ENCODE measurements at regions not wholly inside any gene's neighbourhood (a gene's known extent, or its start where the extent isn't known, plus 50 kb on each side); places are given as distances from the start of the nearest gene placed in this dataset.

DNA sequence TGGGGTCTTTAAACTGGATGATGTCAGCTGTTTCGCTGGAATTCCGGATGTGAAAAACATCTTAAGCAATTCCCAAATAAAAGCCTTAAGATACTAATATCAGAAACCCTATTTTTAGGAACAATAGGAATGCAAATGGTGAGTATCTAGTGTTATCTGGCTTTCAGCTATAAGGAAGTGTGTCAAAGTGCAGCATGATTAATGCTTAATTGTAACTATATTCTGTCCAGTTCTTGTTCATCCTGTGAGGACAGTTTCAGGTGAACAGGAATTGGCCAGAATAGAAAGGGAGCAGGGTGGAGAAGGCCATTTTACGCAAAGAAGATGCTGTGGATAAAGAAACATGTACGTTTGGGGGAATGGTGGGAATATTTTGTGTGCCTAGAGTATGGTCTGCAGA lies 108.2 kb downstream of the RASSF10 start:
- no peak overlapping the region for H3K9ac ChIP-seq (ENCODE audit: low read depth in 2 of 2, low read length in 2 of 2)
- no peak for TF ChIP-seq CTCF (IDR thresholded peaks at IDR 0.05)
- no peak overlapping the region for H3K27ac ChIP-seq
- H3K4me1 ChIP-seq: no peaks in the 10 kb centered on the region
- H3K4me3 ChIP-seq: no peak overlapping the region
- no peaks in the 10 kb centered on the region for H3K9me3 ChIP-seq
- DNase-seq: no peak
- H3K27me3 ChIP-seq: no peaks in the 10 kb centered on the region
- no peaks in the 10 kb centered on the region for H3K36me3 ChIP-seq
- intact Hi-C loops (cut with DNase I): no loop called here

DNA sequence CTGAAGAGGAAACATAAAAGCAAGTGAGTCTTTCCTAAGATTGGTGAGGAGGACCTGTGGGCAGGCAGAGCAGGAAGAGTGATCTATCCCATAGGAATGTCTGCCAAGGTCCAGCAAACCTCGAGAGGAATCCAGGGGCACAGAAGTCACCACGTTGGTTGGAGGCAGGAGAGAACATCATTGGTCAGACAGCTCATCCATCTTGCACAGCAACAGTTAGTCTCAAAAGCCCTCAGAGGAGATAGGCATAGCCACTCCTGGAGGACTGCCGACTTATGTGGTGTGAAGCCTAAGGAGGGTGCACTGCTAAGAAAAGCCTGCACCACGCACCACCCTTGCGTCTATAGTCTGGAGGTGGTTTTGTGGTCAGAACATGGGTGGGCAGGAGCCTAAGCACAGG lies 109.1 kb downstream of the RASSF10 start:
- Histone ChIP-seq H3K36me3 (no peaks in the 10 kb centered on the region), H3K27ac (no peak overlapping the region), H3K27me3 (no peaks in the 10 kb centered on the region), H3K9me3 (no peaks in the 10 kb centered on the region), H3K4me3 (no peak overlapping the region), H3K9ac (ENCODE audit: low read depth in 2 of 2, low read length in 2 of 2) (no peak overlapping the region), H3K4me1 (no peaks in the 10 kb centered on the region)
- intact Hi-C loops (cut with DNase I): no loop called here
- no peak for TF ChIP-seq CTCF (IDR thresholded peaks at IDR 0.05)
- no peak for DNase-seq

GRCh38 chr11:13118650-13119049 lies 109.5 kb downstream of the RASSF10 start:
- no peaks in the 10 kb centered on the region for H3K4me1 ChIP-seq
- no peak overlapping the region for H3K9ac ChIP-seq (ENCODE audit: low read depth in 2 of 2, low read length in 2 of 2)
- H3K4me3 ChIP-seq: no peak overlapping the region
- intact Hi-C loops (cut with DNase I): no loop called here
- H3K27me3 ChIP-seq: no peaks in the 10 kb centered on the region
- no peaks in the 10 kb centered on the region for H3K36me3 ChIP-seq
- TF ChIP-seq CTCF (IDR thresholded peaks at IDR 0.05): no peak
- no peak overlapping the region for H3K27ac ChIP-seq
- no peak for DNase-seq
- H3K9me3 ChIP-seq: no peaks in the 10 kb centered on the region

GRCh38 chr11:13119361-13119760 lies 110.2 kb downstream of the RASSF10 start:
- no peak for TF ChIP-seq CTCF (IDR thresholded peaks at IDR 0.05)
- no peak for DNase-seq
- H3K4me1 ChIP-seq: no peaks in the 10 kb centered on the region
- no peaks in the 10 kb centered on the region for H3K9me3 ChIP-seq
- intact Hi-C loops (cut with DNase I): no loop called here
- H3K4me3 ChIP-seq: no peak overlapping the region
- no peaks in the 10 kb centered on the region for H3K27me3 ChIP-seq
- H3K27ac ChIP-seq: no peak overlapping the region
- H3K36me3 ChIP-seq: no peaks in the 10 kb centered on the region
- H3K9ac ChIP-seq (ENCODE audit: low read depth in 2 of 2, low read length in 2 of 2): no peak overlapping the region

- intact Hi-C loops (cut with DNase I): no loop called here
- no peak overlapping the region for H3K9ac ChIP-seq (ENCODE audit: low read depth in 2 of 2, low read length in 2 of 2)
- H3K4me1 ChIP-seq: no peaks in the 10 kb centered on the region
- H3K27ac ChIP-seq: no peak overlapping the region
- H3K9me3 ChIP-seq: no peaks in the 10 kb centered on the region
- TF ChIP-seq CTCF (IDR thresholded peaks at IDR 0.05): no peak
- H3K4me3 ChIP-seq: no peak overlapping the region
- no peaks in the 10 kb centered on the region for H3K36me3 ChIP-seq
- no peak for DNase-seq
- no peaks in the 10 kb centered on the region for H3K27me3 ChIP-seq
These were observed 110.9 kb downstream of the RASSF10 start for GRCh38 chr11:13119941-13120520.
